ENCODE measurements at regions not wholly inside any gene's neighbourhood (a gene's known extent, or its start where the extent isn't known, plus 50 kb on each side); places are given as distances from the start of the nearest gene placed in this dataset.

- ATAC-seq (ENCODE audit: low read depth in 2 of 2) (no peak), DNase-seq (no peak)
- Mint-ChIP-seq H3K4me3 (no peak overlapping the region), H3K4me1 (peaks cover 29 to 45% (median 34%) of the 10 kb centered on the region in 3 donors), H3K36me3 (peaks cover 8 to 22% of the 10 kb centered on the region in 2 donors), H3K27me3 (peaks cover 0 to 5% (median 0%) of the 10 kb centered on the region in 3 donors), H3K9me3 (peaks cover 0 to 17% (median 4%) of the 10 kb centered on the region in 7 donors), H3K27ac (peak overlapping the region in 5 of 6 donors; percentile 10 to 83 (median 46))
Measured at GRCh38 chr4:152098365-152099060, 337.7 kb upstream of the GATB start.

GRCh38 chr4:152097371-152097770, 336.6 kb upstream of the GATB start:
- H3K27me3 Mint-ChIP-seq: peaks cover 0 to 9% (median 0%) of the 10 kb centered on the region in 3 donors
- ATAC-seq (ENCODE audit: low read depth in 2 of 2): no peak
- H3K4me3 Mint-ChIP-seq: no peak overlapping the region
- peaks cover 0 to 19% (median 4%) of the 10 kb centered on the region in 7 donors for H3K9me3 Mint-ChIP-seq
- peaks cover 8 to 26% of the 10 kb centered on the region in 2 donors for H3K36me3 Mint-ChIP-seq
- no peak for DNase-seq
- H3K27ac Mint-ChIP-seq: peak overlapping the region in 3 of 6 donors; percentile 19 to 63 (median 63)
- H3K4me1 Mint-ChIP-seq: peaks cover 29 to 39% (median 34%) of the 10 kb centered on the region in 3 donors

GRCh38 chr4:152095701-152096070, 334.9 kb upstream of the GATB start:
- no peak for ATAC-seq (ENCODE audit: low read depth in 2 of 2)
- H3K4me1 Mint-ChIP-seq: peaks cover 17 to 26% (median 23%) of the 10 kb centered on the region in 3 donors
- H3K27me3 Mint-ChIP-seq: peaks cover 0 to 9% (median 0%) of the 10 kb centered on the region in 3 donors
- no peak for DNase-seq
- no peak overlapping the region for H3K4me3 Mint-ChIP-seq
- peaks cover 0 to 15% (median 4%) of the 10 kb centered on the region in 7 donors for H3K9me3 Mint-ChIP-seq
- peaks cover 4 to 20% of the 10 kb centered on the region in 2 donors for H3K36me3 Mint-ChIP-seq
- H3K27ac Mint-ChIP-seq: peak overlapping the region in 1 of 6 donors; percentile 66

- DNase-seq (no peak), ATAC-seq (ENCODE audit: low read depth in 2 of 2) (no peak)
- H3K36me3 Mint-ChIP-seq: peaks cover 0 to 14% of the 10 kb centered on the region in 2 donors
- peaks cover 11 to 21% (median 17%) of the 10 kb centered on the region in 3 donors for H3K4me1 Mint-ChIP-seq
- H3K27me3 Mint-ChIP-seq: peaks cover 0 to 9% (median 0%) of the 10 kb centered on the region in 3 donors
- H3K9me3 Mint-ChIP-seq: peaks cover 0 to 10% (median under 1%) of the 10 kb centered on the region in 7 donors
- peak overlapping the region in 2 of 6 donors; percentile 39 to 52 for H3K27ac Mint-ChIP-seq
- H3K4me3 Mint-ChIP-seq: no peak overlapping the region
Measured at GRCh38 chr4:152094970-152095700, 334.3 kb upstream of the GATB start.

- peaks cover 0 to 14% of the 10 kb centered on the region in 2 donors for H3K36me3 Mint-ChIP-seq
- H3K27me3 Mint-ChIP-seq: peaks cover 0 to 9% (median 0%) of the 10 kb centered on the region in 3 donors
- peaks cover 0 to 13% (median 0%) of the 10 kb centered on the region in 7 donors for H3K9me3 Mint-ChIP-seq
- no peak overlapping the region for H3K4me3 Mint-ChIP-seq
- DNase-seq (no peak), ATAC-seq (ENCODE audit: low read depth in 2 of 2) (no peak)
- H3K4me1 Mint-ChIP-seq: no peaks in the 10 kb centered on the region
- H3K27ac Mint-ChIP-seq: no peak overlapping the region
Measured at GRCh38 chr4:152091405-152091804, 330.6 kb upstream of the GATB start.

- no peak for DNase-seq
- Mint-ChIP-seq H3K4me3 (peak overlapping the region in 1 of 8 donors; percentile 63), H3K27me3 (peaks cover 0 to 9% (median 0%) of the 10 kb centered on the region in 3 donors), H3K36me3 (peaks cover 0 to 14% of the 10 kb centered on the region in 2 donors), H3K9me3 (peaks cover 0 to 13% (median 0%) of the 10 kb centered on the region in 7 donors), H3K4me1 (no peaks in the 10 kb centered on the region), H3K27ac (no peak overlapping the region)
- no peak for ATAC-seq (ENCODE audit: low read depth in 2 of 2)
Measured at GRCh38 chr4:152090543-152090942, 329.7 kb upstream of the GATB start.

- H3K27me3 Mint-ChIP-seq: peaks cover 0 to 9% (median 0%) of the 10 kb centered on the region in 3 donors
- no peak overlapping the region for H3K4me3 Mint-ChIP-seq
- DNase-seq (no peak), ATAC-seq (ENCODE audit: low read depth in 2 of 2) (no peak)
- no peaks in the 10 kb centered on the region for H3K4me1 Mint-ChIP-seq
- peak overlapping the region in 1 of 6 donors; percentile 30 for H3K27ac Mint-ChIP-seq
- peaks cover 0 to 14% of the 10 kb centered on the region in 2 donors for H3K36me3 Mint-ChIP-seq
- peaks cover 0 to 13% (median 0%) of the 10 kb centered on the region in 7 donors for H3K9me3 Mint-ChIP-seq
Measured at GRCh38 chr4:152089584-152089983, 328.8 kb upstream of the GATB start.

GRCh38 chr4:152087335-152087734, 326.5 kb upstream of the GATB start:
- ATAC-seq (ENCODE audit: low read depth in 2 of 2) (no peak), DNase-seq (no peak)
- Mint-ChIP-seq H3K36me3 (peaks cover 0 to 4% of the 10 kb centered on the region in 2 donors), H3K27me3 (no peaks in the 10 kb centered on the region), H3K4me3 (no peak overlapping the region), H3K27ac (no peak overlapping the region), H3K9me3 (peaks cover 0 to 7% (median 0%) of the 10 kb centered on the region in 7 donors), H3K4me1 (no peaks in the 10 kb centered on the region)

GRCh38 chr4:152085657-152086056, 324.9 kb upstream of the GATB start:
- H3K27me3 Mint-ChIP-seq: no peaks in the 10 kb centered on the region
- no peak overlapping the region for H3K27ac Mint-ChIP-seq
- no peak for DNase-seq
- H3K9me3 Mint-ChIP-seq: peaks cover 7 to 13% (median 10%) of the 10 kb centered on the region in 7 donors
- peaks cover 8 to 14% (median 9%) of the 10 kb centered on the region in 3 donors for H3K4me1 Mint-ChIP-seq
- H3K36me3 Mint-ChIP-seq: peaks cover 0 to 20% of the 10 kb centered on the region in 2 donors
- ATAC-seq (ENCODE audit: low read depth in 2 of 2): no peak
- no peak overlapping the region for H3K4me3 Mint-ChIP-seq

- Mint-ChIP-seq H3K4me3 (no peak overlapping the region), H3K36me3 (peaks cover 0 to 20% of the 10 kb centered on the region in 2 donors), H3K27me3 (no peaks in the 10 kb centered on the region), H3K9me3 (peaks cover 7 to 13% (median 10%) of the 10 kb centered on the region in 7 donors), H3K4me1 (peaks cover 18 to 25% (median 20%) of the 10 kb centered on the region in 3 donors), H3K27ac (no peak overlapping the region)
- no peak for ATAC-seq (ENCODE audit: low read depth in 2 of 2)
- no peak for DNase-seq
Measured at GRCh38 chr4:152083338-152083737, 322.5 kb upstream of the GATB start.

GRCh38 chr4:152081024-152081423, 320.2 kb upstream of the GATB start:
- peaks cover 7 to 13% (median 10%) of the 10 kb centered on the region in 7 donors for H3K9me3 Mint-ChIP-seq
- peaks cover 18 to 31% (median 20%) of the 10 kb centered on the region in 3 donors for H3K4me1 Mint-ChIP-seq
- H3K36me3 Mint-ChIP-seq: peaks cover 0 to 20% of the 10 kb centered on the region in 2 donors
- peak overlapping the region in 4 of 6 donors; percentile 6 to 82 (median 39) for H3K27ac Mint-ChIP-seq
- ATAC-seq (ENCODE audit: low read depth in 2 of 2) (no peak), DNase-seq (no peak)
- peak overlapping the region in 2 of 8 donors; percentile 10 to 29 for H3K4me3 Mint-ChIP-seq
- no peaks in the 10 kb centered on the region for H3K27me3 Mint-ChIP-seq

GRCh38 chr4:152079543-152080293, 318.9 kb upstream of the GATB start:
- Mint-ChIP-seq H3K9me3 (peaks cover 7 to 13% (median 10%) of the 10 kb centered on the region in 7 donors), H3K36me3 (peaks cover 0 to 20% of the 10 kb centered on the region in 2 donors), H3K27me3 (no peaks in the 10 kb centered on the region), H3K4me3 (peak overlapping the region in 4 of 8 donors; percentile 23 to 79 (median 48)), H3K4me1 (peaks cover 18 to 31% (median 20%) of the 10 kb centered on the region in 3 donors), H3K27ac (peak overlapping the region in 4 of 6 donors; percentile 29 to 57 (median 50))
- DNase-seq (no peak), ATAC-seq (ENCODE audit: low read depth in 2 of 2) (no peak)

GRCh38 chr4:152079079-152079478, 318.3 kb upstream of the GATB start:
- H3K36me3 Mint-ChIP-seq: peaks cover 0 to 20% of the 10 kb centered on the region in 2 donors
- peaks cover 7 to 13% (median 10%) of the 10 kb centered on the region in 7 donors for H3K9me3 Mint-ChIP-seq
- DNase-seq (no peak), ATAC-seq (ENCODE audit: low read depth in 2 of 2) (no peak)
- H3K4me3 Mint-ChIP-seq: no peak overlapping the region
- H3K27me3 Mint-ChIP-seq: no peaks in the 10 kb centered on the region
- H3K4me1 Mint-ChIP-seq: peaks cover 18 to 31% (median 20%) of the 10 kb centered on the region in 3 donors
- no peak overlapping the region for H3K27ac Mint-ChIP-seq
